CD4-positive, alpha-beta memory T cell (primary cell): ENCODE measurements at regions not wholly inside any gene's neighbourhood (a gene's known extent, or its start where the extent isn't known, plus 50 kb on each side); places are given as distances from the start of the nearest gene placed in this dataset.
A peak's percentile ranks its signal among the peaks of the same experiment; 100 is the strongest.

ENCODE experiments used
- CTCF ChIA-PET: fragments of 350-600 bp; sonication (Branson Sonifier 250); formaldehyde crosslinking; loops from one replicate; lab custom pipeline; 2021; ENCODE audit warnings: inconsistent platforms; ENCODE audit not compliant: partially characterized antibody; lab: Charles Lee
- POLR2A ChIA-PET: fragments of 350-600 bp; sonication (Branson Sonifier 250); formaldehyde crosslinking; loops from one replicate; lab custom pipeline; 2021; ENCODE audit not compliant: partially characterized antibody; lab: Charles Lee
- DNase-seq, 5 donors: peaks; one replicate each; pipeline versions ENCODE4 v3.0.0 to v3.0.0-alpha.2; 2020 to 2022; ENCODE audit warnings: mixed read lengths in 1 of 5
- H3K27ac ChIP-seq: one replicate; pipeline ENCODE4 v1.7.0; 2013; ENCODE audit warnings: low read depth, low read length
- H3K27me3 ChIP-seq: 2 replicates; pipeline ENCODE4 v1.7.0; 2013; ENCODE audit warnings: mild to moderate bottlenecking, low read length, moderate library complexity; ENCODE audit not compliant: insufficient read depth
- H3K36me3 ChIP-seq: 2 replicates; pipeline ENCODE4 v1.7.0; 2013; ENCODE audit warnings: mild to moderate bottlenecking, low read length, moderate library complexity; ENCODE audit not compliant: insufficient read depth
- H3K4me1 ChIP-seq: 2 replicates; pipeline ENCODE4 v1.7.0; 2013; ENCODE audit warnings: mild to moderate bottlenecking, low read length, moderate library complexity; ENCODE audit not compliant: insufficient read depth
- H3K4me3 ChIP-seq, 2 donors: one replicate each; pipeline ENCODE4 v1.7.0; 2013; ENCODE audit warnings: low read length in 2 of 2, mild to moderate bottlenecking in 1 of 2
- H3K9me3 ChIP-seq, 2 donors: one replicate each; pipeline ENCODE4 v1.7.0; 2013; ENCODE audit warnings: low read length in 2 of 2, control low read depth in 1 of 2; ENCODE audit not compliant: control insufficient read depth in 1 of 2
- H3K27ac Mint-ChIP-seq, 7 donors: one replicate each; pipeline ENCODE4 v1.8.0; 2020 to 2021; ENCODE audit warnings: mixed read lengths in 7 of 7, mild to moderate bottlenecking in 6 of 7, inconsistent platforms in 3 of 7, moderate library complexity in 3 of 7
- H3K27me3 Mint-ChIP-seq, 2 donors: one replicate each; pipeline ENCODE4 v1.8.0; 2020 to 2021; ENCODE audit warnings: mixed read lengths in 2 of 2
- H3K36me3 Mint-ChIP-seq, 2 donors: one replicate each; pipeline ENCODE4 v1.8.0; 2020 to 2021; ENCODE audit warnings: mixed read lengths in 2 of 2, inconsistent platforms in 1 of 2, mild to moderate bottlenecking in 1 of 2
- H3K4me1 Mint-ChIP-seq, 4 donors: one replicate each; pipeline ENCODE4 v1.8.0; 2020 to 2021; ENCODE audit warnings: mixed read lengths in 4 of 4, mild to moderate bottlenecking in 1 of 4
- H3K4me3 Mint-ChIP-seq, 8 donors: one replicate each; pipeline ENCODE4 v1.8.0; 2020 to 2021; ENCODE audit warnings: mixed read lengths in 8 of 8, mild to moderate bottlenecking in 7 of 8, moderate library complexity in 6 of 8, inconsistent platforms in 3 of 8
- H3K9me3 Mint-ChIP-seq, 8 donors: one replicate each; pipeline ENCODE4 v1.8.0; 2020 to 2021; ENCODE audit warnings: mixed read lengths in 8 of 8, mild to moderate bottlenecking in 5 of 8, inconsistent platforms in 3 of 8, moderate library complexity in 1 of 8
- intact Hi-C: fragments of 100-400 bp; cut with micrococcal nuclease; formaldehyde crosslinking; loops from one replicate; pipeline ENCODE4 v1.15.1; 2023

- H3K27ac ChIP-seq: no peak overlapping the region
- ChIA-PET CTCF (no interaction called here), POLR2A (no interaction called here)
- no peak for DNase-seq
- H3K4me3 ChIP-seq: no peak overlapping the region
- H3K9me3 ChIP-seq: no peaks in the 10 kb centered on the region
- Mint-ChIP-seq H3K27ac (no peak overlapping the region), H3K4me3 (no peak overlapping the region), H3K36me3 (no peaks in the 10 kb centered on the region), H3K4me1 (no peaks in the 10 kb centered on the region), H3K27me3 (no peaks in the 10 kb centered on the region), H3K9me3 (peaks cover 0 to 4% (median 2%) of the 10 kb centered on the region in 8 donors)
- H3K36me3 ChIP-seq: no peaks in the 10 kb centered on the region
- intact Hi-C loops: no loop called here
- no peaks in the 10 kb centered on the region for H3K4me1 ChIP-seq
- H3K27me3 ChIP-seq: no peaks in the 10 kb centered on the region
Observed at GRCh38 chr3:519026-519425, 322.5 kb downstream of the CHL1 start.

GRCh38 chr3:522888-523287 lies 326.3 kb downstream of the CHL1 start:
- Mint-ChIP-seq H3K4me1 (no peaks in the 10 kb centered on the region), H3K4me3 (no peak overlapping the region), H3K9me3 (peaks cover 0 to 6% (median 2%) of the 10 kb centered on the region in 8 donors), H3K36me3 (no peaks in the 10 kb centered on the region), H3K27ac (no peak overlapping the region), H3K27me3 (no peaks in the 10 kb centered on the region)
- no peaks in the 10 kb centered on the region for H3K27me3 ChIP-seq
- intact Hi-C loops: no loop called here
- CTCF ChIA-PET: no interaction called here
- no peak for DNase-seq
- POLR2A ChIA-PET: no interaction called here
- no peaks in the 10 kb centered on the region for H3K9me3 ChIP-seq
- H3K4me1 ChIP-seq: no peaks in the 10 kb centered on the region
- no peaks in the 10 kb centered on the region for H3K36me3 ChIP-seq
- no peak overlapping the region for H3K27ac ChIP-seq
- H3K4me3 ChIP-seq: no peak overlapping the region

GRCh38 chr3:525415-525814 lies 328.9 kb downstream of the CHL1 start:
- ChIA-PET CTCF (no interaction called here), POLR2A (no interaction called here)
- no peak for DNase-seq
- Histone ChIP-seq H3K9me3 (no peaks in the 10 kb centered on the region), H3K36me3 (no peaks in the 10 kb centered on the region), H3K27ac (no peak overlapping the region), H3K4me3 (no peak overlapping the region), H3K4me1 (no peaks in the 10 kb centered on the region), H3K27me3 (no peaks in the 10 kb centered on the region)
- H3K4me3 Mint-ChIP-seq: no peak overlapping the region
- peaks cover 0 to 13% (median 5%) of the 10 kb centered on the region in 8 donors for H3K9me3 Mint-ChIP-seq
- H3K27ac Mint-ChIP-seq: no peak overlapping the region
- intact Hi-C loops: no loop called here
- H3K4me1 Mint-ChIP-seq: no peaks in the 10 kb centered on the region
- H3K27me3 Mint-ChIP-seq: no peaks in the 10 kb centered on the region
- no peaks in the 10 kb centered on the region for H3K36me3 Mint-ChIP-seq

- no peaks in the 10 kb centered on the region for H3K9me3 ChIP-seq
- Mint-ChIP-seq H3K36me3 (no peaks in the 10 kb centered on the region), H3K27me3 (no peaks in the 10 kb centered on the region), H3K4me1 (no peaks in the 10 kb centered on the region), H3K27ac (no peak overlapping the region), H3K9me3 (peaks cover 2 to 35% (median 13%) of the 10 kb centered on the region in 8 donors), H3K4me3 (no peak overlapping the region)
- CTCF ChIA-PET: no interaction called here
- no peaks in the 10 kb centered on the region for H3K4me1 ChIP-seq
- no peak overlapping the region for H3K4me3 ChIP-seq
- H3K36me3 ChIP-seq: no peaks in the 10 kb centered on the region
- H3K27me3 ChIP-seq: no peaks in the 10 kb centered on the region
- H3K27ac ChIP-seq: no peak overlapping the region
- peak in 1 of 5 donors; percentile 19 for DNase-seq
- intact Hi-C loops: no loop called here
- POLR2A ChIA-PET: no interaction called here
Observed at GRCh38 chr3:535566-536416, 339.2 kb downstream of the CHL1 start.

- Mint-ChIP-seq H3K36me3 (no peaks in the 10 kb centered on the region), H3K27ac (no peak overlapping the region), H3K9me3 (peaks cover 2 to 32% (median 12%) of the 10 kb centered on the region in 8 donors), H3K4me3 (no peak overlapping the region), H3K4me1 (no peaks in the 10 kb centered on the region), H3K27me3 (no peaks in the 10 kb centered on the region)
- no peak for DNase-seq
- ChIA-PET POLR2A (no interaction called here), CTCF (no interaction called here)
- H3K27me3 ChIP-seq: no peaks in the 10 kb centered on the region
- H3K4me3 ChIP-seq: no peak overlapping the region
- H3K27ac ChIP-seq: no peak overlapping the region
- H3K9me3 ChIP-seq: no peaks in the 10 kb centered on the region
- intact Hi-C loops: no loop called here
- no peaks in the 10 kb centered on the region for H3K4me1 ChIP-seq
- H3K36me3 ChIP-seq: no peaks in the 10 kb centered on the region
Observed at GRCh38 chr3:536417-536813, 339.9 kb downstream of the CHL1 start.

- H3K4me1 ChIP-seq: no peaks in the 10 kb centered on the region
- no peaks in the 10 kb centered on the region for H3K9me3 ChIP-seq
- no peak overlapping the region for H3K27ac Mint-ChIP-seq
- H3K4me3 ChIP-seq: no peak overlapping the region
- no peaks in the 10 kb centered on the region for H3K36me3 Mint-ChIP-seq
- no peaks in the 10 kb centered on the region for H3K4me1 Mint-ChIP-seq
- DNase-seq: no peak
- H3K4me3 Mint-ChIP-seq: no peak overlapping the region
- ChIA-PET CTCF (no interaction called here), POLR2A (no interaction called here)
- H3K9me3 Mint-ChIP-seq: peaks cover 0 to 31% (median 9%) of the 10 kb centered on the region in 8 donors
- H3K27ac ChIP-seq: no peak overlapping the region
- intact Hi-C loops: no loop called here
- no peaks in the 10 kb centered on the region for H3K27me3 Mint-ChIP-seq
- H3K27me3 ChIP-seq: no peaks in the 10 kb centered on the region
- H3K36me3 ChIP-seq: no peaks in the 10 kb centered on the region
Observed at GRCh38 chr3:541062-541801, 344.7 kb downstream of the CHL1 start.

GRCh38 chr3:542021-542420 lies 345.5 kb downstream of the CHL1 start:
- H3K4me3 Mint-ChIP-seq: no peak overlapping the region
- no peaks in the 10 kb centered on the region for H3K36me3 Mint-ChIP-seq
- CTCF ChIA-PET: no interaction called here
- H3K4me1 ChIP-seq: no peaks in the 10 kb centered on the region
- no peak overlapping the region for H3K4me3 ChIP-seq
- intact Hi-C loops: no loop called here
- H3K27me3 Mint-ChIP-seq: no peaks in the 10 kb centered on the region
- H3K27ac ChIP-seq: no peak overlapping the region
- POLR2A ChIA-PET: no interaction called here
- H3K27ac Mint-ChIP-seq: no peak overlapping the region
- no peaks in the 10 kb centered on the region for H3K27me3 ChIP-seq
- H3K9me3 ChIP-seq: no peaks in the 10 kb centered on the region
- H3K9me3 Mint-ChIP-seq: peaks cover 0 to 27% (median 7%) of the 10 kb centered on the region in 8 donors
- H3K36me3 ChIP-seq: no peaks in the 10 kb centered on the region
- no peaks in the 10 kb centered on the region for H3K4me1 Mint-ChIP-seq
- no peak for DNase-seq
